PC-9 (cell line): ENCODE measurements at regions not wholly inside any gene's neighbourhood (a gene's known extent, or its start where the extent isn't known, plus 50 kb on each side); places are given as distances from the start of the nearest gene placed in this dataset.
A peak's percentile ranks its signal among the peaks of the same experiment; 100 is the strongest.

Experiments
- BruUV-seq: library from RNA; stranded (reverse); fragments of 400-500 nt; replicated peaks from 2 replicates; lab custom pipeline; 2021; lab: Mats Ljungman, UMichigan
- CTCF ChIA-PET: fragments of 300-600 bp; sonication (Branson Sonifier 250); formaldehyde crosslinking; loops from one replicate; lab custom pipeline; 2022; ENCODE audit warnings: antibody characterized with exemption; lab: Charles Lee
- POLR2A ChIA-PET: fragments of 300-600 bp; sonication (Branson Sonifier 250); formaldehyde crosslinking; loops from one replicate; lab custom pipeline; 2022; ENCODE audit warnings: antibody characterized with exemption; ENCODE audit not compliant: unreplicated experiment; lab: Charles Lee
- DNase-seq, 2 experiments: peaks; one replicate each; pipeline versions ENCODE4 v3.0.0 to v3.0.0-alpha.2; 2015 to 2022; ENCODE audit warnings: mixed read lengths in 1 of 2
- H2AFZ ChIP-seq: fragments of 200-600 bp; sonication (generic); 2 replicates; pipeline ENCODE4 v1.8.1; 2017; ENCODE audit warnings: antibody characterized with exemption
- H3F3A ChIP-seq: fragments of 200-600 bp; sonication (generic); 2 replicates; pipeline ENCODE4 v1.8.1; 2017; ENCODE audit warnings: antibody characterized with exemption, mild to moderate bottlenecking, low read depth; ENCODE audit not compliant: insufficient read depth
- H3K27ac ChIP-seq: fragments of 200-600 bp; sonication (generic); 2 replicates; pipeline ENCODE4 v1.6.1; 2016; ENCODE audit warnings: mixed run types
- H3K27me3 ChIP-seq: fragments of 200-600 bp; sonication (generic); 2 replicates; pipeline ENCODE4 v1.6.1; 2016; ENCODE audit warnings: low read depth, mixed run types; ENCODE audit not compliant: insufficient read depth
- H3K36me3 ChIP-seq: fragments of 200-600 bp; sonication (generic); 2 replicates; pipeline ENCODE4 v1.6.1; 2016; ENCODE audit warnings: low read depth, mixed run types
- H3K4me1 ChIP-seq: fragments of 200-600 bp; sonication (generic); replicated peaks from 2 replicates; pipeline ENCODE4 v1.6.1; 2016; ENCODE audit warnings: mixed run types; ENCODE audit not compliant: insufficient read depth
- H3K4me2 ChIP-seq: fragments of 200-600 bp; sonication (generic); 2 replicates; pipeline ENCODE4 v1.6.1; 2017; ENCODE audit warnings: mixed run types
- H3K4me3 ChIP-seq: fragments of 200-600 bp; sonication (generic); 2 replicates; pipeline ENCODE4 v1.6.1; 2016; ENCODE audit warnings: mixed run types
- H3K79me2 ChIP-seq: fragments of 200-600 bp; sonication (generic); 2 replicates; pipeline ENCODE4 v1.6.1; 2017; ENCODE audit warnings: low read depth, mixed run types
- H3K9me2 ChIP-seq: fragments of 200-600 bp; sonication (generic); 2 replicates; pipeline ENCODE4 v1.8.1; 2017; ENCODE audit warnings: mild to moderate bottlenecking; ENCODE audit not compliant: insufficient read depth
- H3K9me3 ChIP-seq: fragments of 200-600 bp; sonication (generic); 2 replicates; pipeline ENCODE4 v1.8.1; 2016; ENCODE audit warnings: low read depth; ENCODE audit not compliant: insufficient read depth
- H4K20me1 ChIP-seq: fragments of 200-600 bp; sonication (generic); 2 replicates; pipeline ENCODE4 v1.8.1; 2017; ENCODE audit not compliant: insufficient read depth
- EZH2 ChIP-seq: fragments of 200-600 bp; sonication (generic); IDR thresholded peaks from 2 replicates; pipeline ENCODE4 v1.8.0; 2017; ENCODE audit warnings: antibody characterized with exemption, low read depth
- intact Hi-C: fragments of 100-400 bp; cut with micrococcal nuclease; formaldehyde crosslinking; loops from one replicate; pipeline ENCODE4 v1.10.0; 2022; ENCODE audit not compliant: unreplicated experiment
- TF ChIP-seq, protein P1 (sequence below): fragments of 200-600 bp; sonication (generic); conservative IDR thresholded peaks from 2 replicates; pipeline ENCODE4 v1.6.1; 2017; ENCODE audit warnings: mixed run types, antibody characterized with exemption, mild to moderate bottlenecking, moderate library complexity

DNA sequence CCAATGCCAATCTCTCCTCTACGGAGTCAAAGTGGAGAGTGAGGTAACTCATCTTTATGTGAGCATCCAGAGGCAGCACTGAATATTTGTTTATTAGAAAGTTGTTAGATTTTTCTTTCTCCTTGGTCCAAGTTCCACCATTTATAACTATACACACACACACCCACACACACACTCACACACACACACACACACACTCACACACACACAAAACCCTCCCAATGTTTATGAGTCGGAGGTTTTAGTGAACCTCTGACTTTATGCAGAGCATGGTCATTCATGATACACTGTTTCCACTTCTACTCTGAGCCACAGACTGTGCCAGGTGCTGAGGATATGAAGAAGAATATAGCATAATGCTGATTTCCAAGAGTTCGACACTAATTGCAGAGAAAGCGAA is 132.9 kb upstream of the CCDC68 start:
- Histone ChIP-seq H4K20me1 (no peaks in the 10 kb centered on the region), H3F3A (peaks cover 17% of the 10 kb centered on the region), H2AFZ (no peak overlapping the region), H3K4me3 (no peak overlapping the region), H3K27me3 (no peaks in the 10 kb centered on the region), H3K9me2 (no peaks in the 10 kb centered on the region), H3K9me3 (peaks cover 12% of the 10 kb centered on the region; the same call in 1 of the 2 replicates), H3K79me2 (no peaks in the 10 kb centered on the region), H3K27ac (no peak overlapping the region), H3K36me3 (no peaks in the 10 kb centered on the region), H3K4me2 (no peak overlapping the region), H3K4me1 (peaks cover 31% of the 10 kb centered on the region)
- DNase-seq: no peak
- intact Hi-C loops: no loop called here
- TF ChIP-seq EZH2: no peak
- TF ChIP-seq, protein P1, sequence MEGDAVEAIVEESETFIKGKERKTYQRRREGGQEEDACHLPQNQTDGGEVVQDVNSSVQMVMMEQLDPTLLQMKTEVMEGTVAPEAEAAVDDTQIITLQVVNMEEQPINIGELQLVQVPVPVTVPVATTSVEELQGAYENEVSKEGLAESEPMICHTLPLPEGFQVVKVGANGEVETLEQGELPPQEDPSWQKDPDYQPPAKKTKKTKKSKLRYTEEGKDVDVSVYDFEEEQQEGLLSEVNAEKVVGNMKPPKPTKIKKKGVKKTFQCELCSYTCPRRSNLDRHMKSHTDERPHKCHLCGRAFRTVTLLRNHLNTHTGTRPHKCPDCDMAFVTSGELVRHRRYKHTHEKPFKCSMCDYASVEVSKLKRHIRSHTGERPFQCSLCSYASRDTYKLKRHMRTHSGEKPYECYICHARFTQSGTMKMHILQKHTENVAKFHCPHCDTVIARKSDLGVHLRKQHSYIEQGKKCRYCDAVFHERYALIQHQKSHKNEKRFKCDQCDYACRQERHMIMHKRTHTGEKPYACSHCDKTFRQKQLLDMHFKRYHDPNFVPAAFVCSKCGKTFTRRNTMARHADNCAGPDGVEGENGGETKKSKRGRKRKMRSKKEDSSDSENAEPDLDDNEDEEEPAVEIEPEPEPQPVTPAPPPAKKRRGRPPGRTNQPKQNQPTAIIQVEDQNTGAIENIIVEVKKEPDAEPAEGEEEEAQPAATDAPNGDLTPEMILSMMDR: no peak
- BruUV-seq: no TSS peak
- ChIA-PET POLR2A (no interaction called here), CTCF (no interaction called here)

DNA sequence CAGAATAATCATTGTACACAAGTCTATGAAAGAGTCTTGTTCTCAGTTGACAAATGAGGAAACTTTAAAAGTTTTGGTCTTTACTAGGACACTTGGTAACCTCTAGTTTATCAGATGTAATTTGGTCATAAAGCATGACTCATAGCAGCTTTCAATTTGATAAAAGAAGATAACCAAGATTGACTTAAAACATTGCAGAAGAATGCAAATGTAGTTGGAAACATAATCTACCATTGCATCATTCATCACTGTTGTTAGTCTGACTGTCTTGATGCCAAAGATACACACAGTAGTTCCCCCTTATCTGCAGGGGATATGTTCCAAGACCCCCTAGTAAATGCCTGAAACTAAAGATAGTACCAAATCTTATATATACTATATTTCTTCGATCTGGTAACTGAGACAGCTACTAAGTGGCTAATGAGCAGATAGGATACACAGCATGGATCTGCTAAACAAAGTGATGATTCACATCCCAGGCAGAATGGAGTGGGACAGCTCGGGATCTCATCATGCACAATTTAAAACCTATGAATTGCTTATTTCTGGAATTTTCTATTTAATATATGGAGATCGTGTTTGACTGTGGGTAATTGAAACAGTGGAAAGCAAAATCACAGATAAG is 131.4 kb upstream of the CCDC68 start:
- Histone ChIP-seq H3K79me2 (no peaks in the 10 kb centered on the region), H3K9me2 (no peaks in the 10 kb centered on the region), H3K4me1 (peaks cover 25% of the 10 kb centered on the region), H2AFZ (no peak overlapping the region; the same call in 1 of the 2 replicates), H3K9me3 (peaks cover 12% of the 10 kb centered on the region; the same call in 1 of the 2 replicates), H3F3A (peaks cover 17% of the 10 kb centered on the region), H3K27ac (peak overlapping the region; percentile 6), H3K36me3 (no peaks in the 10 kb centered on the region), H4K20me1 (no peaks in the 10 kb centered on the region), H3K27me3 (no peaks in the 10 kb centered on the region), H3K4me2 (0 out of 2 replicates have a peak overlapping the region, but pooled peaks have one; percentile 28), H3K4me3 (no peak overlapping the region)
- POLR2A ChIA-PET: no interaction called here
- intact Hi-C loops: no loop called here
- no TSS peak for BruUV-seq
- peak in 1 of 2 experiments; percentile 75 for DNase-seq
- TF ChIP-seq EZH2: no peak
- TF ChIP-seq, protein P1: no peak
- CTCF ChIA-PET: interaction anchor here (0.6 kb wide), 1 partner anchor 15 kb away, joined by 3 read pairs; no protein-coding TSS in a partner anchor

DNA sequence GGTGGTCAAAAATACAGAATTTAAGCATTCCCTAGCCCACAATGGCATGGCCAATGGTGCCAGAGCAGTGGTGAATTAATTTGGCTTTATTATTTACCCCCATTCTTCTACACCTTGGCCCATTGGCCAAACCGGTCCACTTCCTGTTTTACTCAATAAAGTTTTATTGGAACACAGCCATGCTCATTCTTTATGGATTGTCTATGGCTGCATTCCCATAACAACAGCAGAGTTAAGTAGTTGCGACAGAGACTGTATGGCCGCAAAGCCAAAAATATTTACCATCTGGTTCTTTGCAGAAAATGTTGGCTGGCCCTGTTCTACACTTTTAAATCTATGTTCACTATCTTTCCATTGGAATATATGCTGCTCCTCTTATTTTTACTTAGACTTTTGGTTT is 130.3 kb upstream of the CCDC68 start:
- ChIA-PET CTCF (no interaction called here), POLR2A (no interaction called here)
- TF ChIP-seq, protein P1: no peak
- no peak for TF ChIP-seq EZH2
- Histone ChIP-seq H3K9me2 (no peaks in the 10 kb centered on the region), H3K36me3 (no peaks in the 10 kb centered on the region), H3K79me2 (no peaks in the 10 kb centered on the region), H3K27ac (no peak overlapping the region), H3F3A (peaks cover 17% of the 10 kb centered on the region), H3K27me3 (no peaks in the 10 kb centered on the region), H3K4me3 (no peak overlapping the region), H3K4me2 (no peak overlapping the region), H4K20me1 (no peaks in the 10 kb centered on the region), H2AFZ (no peak overlapping the region), H3K4me1 (peaks cover 25% of the 10 kb centered on the region), H3K9me3 (peaks cover 12% of the 10 kb centered on the region; the same call in 1 of the 2 replicates)
- DNase-seq: no peak
- BruUV-seq: no TSS peak
- intact Hi-C loops: no loop called here
